ENCODE measurements at regions not wholly inside any gene's neighbourhood (a gene's known extent, or its start where the extent isn't known, plus 50 kb on each side); places are given as distances from the start of the nearest gene placed in this dataset.

DNA sequence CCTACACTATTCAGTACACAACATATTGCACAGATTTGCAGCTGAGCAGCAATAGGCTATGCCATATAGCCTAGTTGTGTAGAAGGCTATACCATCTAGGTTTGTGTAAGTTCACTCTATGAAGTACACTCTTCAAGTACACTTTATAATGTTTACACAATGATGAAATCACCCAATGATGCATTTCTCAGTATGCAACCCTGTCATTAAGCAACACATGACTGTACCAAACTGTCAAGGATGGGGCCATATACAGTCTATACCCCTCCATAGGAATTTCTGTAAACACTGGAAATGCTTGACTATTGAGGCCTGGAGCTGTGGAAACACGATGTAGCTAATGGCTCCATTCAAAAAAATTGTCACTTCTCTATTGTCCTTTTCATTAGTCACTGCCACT, 535.4 kb downstream of the EPM2A start:
- Histone ChIP-seq H3K27me3 (no peaks in the 10 kb centered on the region), H3K4me3 (no peak overlapping the region), H3K36me3 (replicated peaks in 1 of 2; ENCODE audit: insufficient read depth in 1 of 2, low read depth in 2 of 2) (no peaks in the 10 kb centered on the region), H3K27ac (no peak overlapping the region), H3K4me1 (no peaks in the 10 kb centered on the region), H3K9me3 (no peaks in the 10 kb centered on the region)
- WGBS, 2 donors = 22 to 26% methylated on average over 1 of the region's 1 CpG
- TF ChIP-seq CTCF (IDR thresholded peaks at IDR 0.05) = no peak
- TF ChIP-seq POLR2A (IDR thresholded peaks at IDR 0.05) = no peak
- DNase-seq = no peak
- intact Hi-C loops (cut with DNase I) = no loop called here
- ATAC-seq = no peak

DNA sequence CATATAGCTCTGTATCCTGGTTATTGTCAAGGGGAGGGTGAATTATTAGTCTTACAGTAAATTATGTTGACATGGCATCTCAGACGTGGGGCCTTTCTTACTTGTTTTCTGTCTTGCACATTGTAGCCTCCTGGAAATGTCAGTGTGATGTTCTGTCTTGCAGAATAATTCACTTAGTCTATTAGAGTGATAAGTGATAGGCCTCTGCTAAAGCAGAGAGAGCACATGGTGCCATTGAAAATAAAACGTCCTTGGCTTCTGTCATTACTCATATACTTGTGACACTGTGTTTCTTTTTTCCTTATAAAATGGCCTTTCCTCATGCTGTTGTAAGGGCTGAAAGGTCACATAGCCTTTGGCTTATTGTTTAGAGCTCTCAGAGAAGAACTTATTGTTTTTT, 531.0 kb downstream of the EPM2A start:
- H3K27me3 ChIP-seq = no peaks in the 10 kb centered on the region
- intact Hi-C loops (cut with DNase I) = no loop called here
- H3K36me3 ChIP-seq (replicated peaks in 1 of 2; ENCODE audit: insufficient read depth in 1 of 2, low read depth in 2 of 2) = no peaks in the 10 kb centered on the region
- TF ChIP-seq CTCF (IDR thresholded peaks at IDR 0.05) (no peak), POLR2A (IDR thresholded peaks at IDR 0.05) (no peak)
- no peaks in the 10 kb centered on the region for H3K4me1 ChIP-seq
- H3K27ac ChIP-seq = no peak overlapping the region
- no peak for DNase-seq
- 42 to 56% methylated on average over 2 of the region's 2 CpGs for WGBS, 2 donors
- H3K4me3 ChIP-seq = no peak overlapping the region
- no peaks in the 10 kb centered on the region for H3K9me3 ChIP-seq
- no peak for ATAC-seq

GRCh38 chr6:145206247-145206907, 528.9 kb downstream of the EPM2A start:
- ATAC-seq (no peak), DNase-seq (no peak)
- TF ChIP-seq CTCF (IDR thresholded peaks at IDR 0.05) (no peak), POLR2A (IDR thresholded peaks at IDR 0.05) (no peak)
- Histone ChIP-seq H3K36me3 (replicated peaks in 1 of 2; ENCODE audit: insufficient read depth in 1 of 2, low read depth in 2 of 2) (no peaks in the 10 kb centered on the region), H3K4me1 (no peaks in the 10 kb centered on the region), H3K4me3 (no peak overlapping the region), H3K27ac (no peak overlapping the region), H3K27me3 (no peaks in the 10 kb centered on the region), H3K9me3 (no peaks in the 10 kb centered on the region)
- intact Hi-C loops (cut with DNase I) = no loop called here
- 71 to 72% methylated on average over 7 of the region's 7 CpGs for WGBS, 2 donors

- H3K9me3 ChIP-seq = no peaks in the 10 kb centered on the region
- intact Hi-C loops (cut with DNase I) = no loop called here
- H3K4me3 ChIP-seq = no peak overlapping the region
- DNase-seq (no peak), ATAC-seq (no peak)
- H3K27me3 ChIP-seq = no peaks in the 10 kb centered on the region
- H3K27ac ChIP-seq = no peak overlapping the region
- H3K4me1 ChIP-seq = no peaks in the 10 kb centered on the region
- TF ChIP-seq POLR2A (IDR thresholded peaks at IDR 0.05) (no peak), CTCF (IDR thresholded peaks at IDR 0.05) (no peak)
- 39% methylated on average over 1 of the region's 1 CpG for whole genome bisulfite sequencing, 2 donors
- no peaks in the 10 kb centered on the region for H3K36me3 ChIP-seq (replicated peaks in 1 of 2; ENCODE audit: insufficient read depth in 1 of 2, low read depth in 2 of 2)
Observed at GRCh38 chr6:145208474-145208873, 526.8 kb downstream of the EPM2A start.

- Histone ChIP-seq H3K36me3 (replicated peaks in 1 of 2; ENCODE audit: insufficient read depth in 1 of 2, low read depth in 2 of 2) (no peaks in the 10 kb centered on the region), H3K9me3 (no peaks in the 10 kb centered on the region), H3K4me1 (no peaks in the 10 kb centered on the region), H3K4me3 (no peak overlapping the region), H3K27me3 (no peaks in the 10 kb centered on the region), H3K27ac (no peak overlapping the region)
- intact Hi-C loops (cut with DNase I) = no loop called here
- TF ChIP-seq POLR2A (IDR thresholded peaks at IDR 0.05) (no peak), CTCF (IDR thresholded peaks at IDR 0.05) (no peak)
- ATAC-seq (no peak), DNase-seq (no peak)
- WGBS, 2 donors = 82 to 92% methylated on average over 2 of the region's 2 CpGs
Observed at GRCh38 chr6:145209272-145209671, 526.0 kb downstream of the EPM2A start.
